ENCODE measurements at regions not wholly inside any gene's neighbourhood (a gene's known extent, or its start where the extent isn't known, plus 50 kb on each side); places are given as distances from the start of the nearest gene placed in this dataset.

GRCh38 chr1:30286988-30287839, 436.2 kb downstream of the MATN1 start:
- DNase-seq (ENCODE audit: low spot score): no peak

- no peak for DNase-seq (ENCODE audit: low spot score)
Observed at GRCh38 chr1:30286241-30286987, 437.0 kb downstream of the MATN1 start.

GRCh38 chr1:30285501-30285932, 437.9 kb downstream of the MATN1 start:
- DNase-seq (ENCODE audit: low spot score): no peak

- no peak for DNase-seq (ENCODE audit: low spot score)
Observed at GRCh38 chr1:30284728-30285475, 438.5 kb downstream of the MATN1 start.

GRCh38 chr1:30284226-30284625, 439.2 kb downstream of the MATN1 start:
- no peak for DNase-seq (ENCODE audit: low spot score)

GRCh38 chr1:30283199-30283962, 440.0 kb downstream of the MATN1 start:
- DNase-seq (ENCODE audit: low spot score): no peak

GRCh38 chr1:30280572-30280971, 442.8 kb downstream of the MATN1 start:
- no peak for DNase-seq (ENCODE audit: low spot score)

GRCh38 chr1:30277911-30278310, 445.5 kb downstream of the MATN1 start:
- DNase-seq (ENCODE audit: low spot score): no peak

GRCh38 chr1:30277415-30277814, 446.0 kb downstream of the MATN1 start:
- no peak for DNase-seq (ENCODE audit: low spot score)

GRCh38 chr1:30275926-30276764, 447.2 kb downstream of the MATN1 start:
- no peak for DNase-seq (ENCODE audit: low spot score)

GRCh38 chr1:30274976-30275621, 448.3 kb downstream of the MATN1 start:
- DNase-seq (ENCODE audit: low spot score): no peak

- no peak for DNase-seq (ENCODE audit: low spot score)
Observed at GRCh38 chr1:30274173-30274970, 449.0 kb downstream of the MATN1 start.

- DNase-seq (ENCODE audit: low spot score): no peak
Observed at GRCh38 chr1:30273456-30273855, 449.9 kb downstream of the MATN1 start.

- no peak for DNase-seq (ENCODE audit: low spot score)
Observed at GRCh38 chr1:30273021-30273325, 450.4 kb downstream of the MATN1 start.

- no peak for DNase-seq (ENCODE audit: low spot score)
Observed at GRCh38 chr1:30272277-30273020, 450.9 kb downstream of the MATN1 start.

GRCh38 chr1:30271401-30272276, 451.7 kb downstream of the MATN1 start:
- no peak for DNase-seq (ENCODE audit: low spot score)

- no peak for DNase-seq (ENCODE audit: low spot score)
Observed at GRCh38 chr1:30270461-30270860, 452.9 kb downstream of the MATN1 start.
